Heart left ventricle (tissue), 16 donors: ENCODE measurements at regions not wholly inside any gene's neighbourhood (a gene's known extent, or its start where the extent isn't known, plus 50 kb on each side); places are given as distances from the start of the nearest gene placed in this dataset.

Source experiments
- ATAC-seq, 4 donors: fragments of 200-7000 bp; cut with Tn5 transposase; one replicate each; pipeline ENCODE4 v1.9.1; 2020 to 2022; ENCODE audit warnings: moderate library complexity in 4 of 4, mild to moderate bottlenecking in 3 of 4, moderate number of reproducible peaks in 1 of 4
- DNase-seq, 5 donors: peaks; one replicate each; pipeline ENCODE4 v3.0.0-alpha.2; 2020
- H3K27ac ChIP-seq, 12 donors: fragments of 200-600 bp; sonication (generic) in 4 of 12; one replicate each; pipeline versions ENCODE4 v1.5.0 to v1.8.0; 2016 to 2022; ENCODE audit warnings: mild to moderate bottlenecking in 2 of 12
- H3K27me3 ChIP-seq, 9 donors: fragments of 200-600 bp; sonication (generic) in 2 of 9; one replicate each; pipeline versions ENCODE4 v1.5.1 to v1.8.0; 2016 to 2022; ENCODE audit warnings: mild to moderate bottlenecking in 3 of 9
- H3K36me3 ChIP-seq, 9 donors: fragments of 200-600 bp; sonication (generic) in 2 of 9; one replicate each; pipeline versions ENCODE4 v1.5.0 to v1.8.0; 2018 to 2022; ENCODE audit warnings: mild to moderate bottlenecking in 2 of 9
- H3K4me1 ChIP-seq, 12 donors: fragments of 200-600 bp; sonication (generic) in 4 of 12; one replicate each; pipeline versions ENCODE4 v1.5.0 to v1.8.0; 2016 to 2022; ENCODE audit warnings: mild to moderate bottlenecking in 3 of 12
- H3K4me3 ChIP-seq, 12 donors: fragments of 200-600 bp; sonication (generic) in 4 of 12; one replicate each; pipeline versions ENCODE4 v1.5.0 to v1.8.0; 2017 to 2022; ENCODE audit warnings: mild to moderate bottlenecking in 9 of 12, moderate library complexity in 4 of 12
- H3K9me3 ChIP-seq, 12 donors: fragments of 200-600 bp; sonication (generic) in 4 of 12; one replicate each; pipeline versions ENCODE4 v1.5.0 to v1.8.0; 2016 to 2022; ENCODE audit warnings: mild to moderate bottlenecking in 1 of 12
- CTCF ChIP-seq, 12 donors: fragments of 200-600 bp; sonication (generic) in 4 of 12; IDR thresholded peaks; one replicate each; pipeline versions ENCODE4 v1.5.0 to v1.8.0; 2018 to 2022; ENCODE audit warnings: antibody characterized with exemption in 12 of 12, mild to moderate bottlenecking in 5 of 12
- POLR2A ChIP-seq, 2 donors: fragments of 450-650 bp; IDR thresholded peaks; one replicate each; pipeline ENCODE4 v1.6.1; 2017; ENCODE audit warnings: antibody characterized with exemption in 2 of 2, mild to moderate bottlenecking in 2 of 2, moderate library complexity in 2 of 2
- WGBS, 4 donors: extraction: QIAGEN DNeasy Blood & Tissue Kit in 2 of 4; methylation state at CpG; one replicate each; pipeline versions ENCODE4 v1.1.5 to v1.1.7; 2013 to 2018; 5-methylcytosine and 5-hydroxymethylcytosine counted together
- intact Hi-C, 10 donors: fragments of 100-400 bp; cut with DNase I; formaldehyde crosslinking; loops; one replicate each; pipeline versions ENCODE4 v1.11.1 to v1.14.2; 2022
- donor health status: ischemic (EF 13 %, LVEDD 7.1; RV severe dilation, severe dysfunction).
- donor health status: healthy with polysubstance abuse.
- donor health status: DM: no; HTN: yes; CAD: no.
- donor health status: DM: no; HTN: no; CAD: no.
- donor health status: ischemic (EF 25% LVEDD 6.9; RV normal size, moderate dysfunction).
- donor health status: ischemic (EF 25% LVEDD 5.7; RV mildly dilated, moderate dysfunction).
- donor health status: healthy.
- donor health status: DM: yes; HTN: yes; CAD: no.
- donor health status: ischemic (EF 35%, LVEDD 5.7; RV mildly dilated, moderate dysfunction).
- donor health status: nonischemic (EF 11% LVEDD 7.7; RV severe dilation, severe dysfunction).
- donor health status: DM: yes; HTN: yes; CAD: no.
- donor health status: PGD.
- donor health status: ischemic (EF 29% LVEDD 5.4; RV normal size, mild dysfunction).
- donor health status: nonischemic (EF 23%, LVEDD 6.1; RV moderate dilation, normal function).

GRCh38 chr4:148883891-148884290 lies 441.7 kb upstream of the NR3C2 start:
- H3K27me3 ChIP-seq = no peaks in the 10 kb centered on the region
- H3K27ac ChIP-seq = no peak overlapping the region
- intact Hi-C loops = no loop called here
- H3K4me1 ChIP-seq = no peaks in the 10 kb centered on the region
- H3K36me3 ChIP-seq = no peaks in the 10 kb centered on the region
- no peak for TF ChIP-seq POLR2A (IDR thresholded peaks at IDR 0.05)
- no peak for TF ChIP-seq CTCF (IDR thresholded peaks at IDR 0.05)
- WGBS, 4 donors = 73 to 84% (median 77%) methylated on average over 3 of the region's 3 CpGs
- H3K4me3 ChIP-seq = no peak overlapping the region
- ATAC-seq (no peak), DNase-seq (no peak)
- no peaks in the 10 kb centered on the region for H3K9me3 ChIP-seq

GRCh38 chr4:148883435-148883834 lies 441.2 kb upstream of the NR3C2 start:
- no peak overlapping the region for H3K27ac ChIP-seq
- H3K4me3 ChIP-seq = no peak overlapping the region
- intact Hi-C loops = no loop called here
- no peaks in the 10 kb centered on the region for H3K27me3 ChIP-seq
- WGBS, 4 donors = 91 to 98% (median 94%) methylated on average over 1 of the region's 1 CpG
- no peaks in the 10 kb centered on the region for H3K36me3 ChIP-seq
- no peak for DNase-seq
- H3K4me1 ChIP-seq = no peaks in the 10 kb centered on the region
- H3K9me3 ChIP-seq = no peaks in the 10 kb centered on the region
- no peak for TF ChIP-seq POLR2A (IDR thresholded peaks at IDR 0.05)
- no peak for TF ChIP-seq CTCF (IDR thresholded peaks at IDR 0.05)
- no peak for ATAC-seq

GRCh38 chr4:148881860-148882643 lies 439.8 kb upstream of the NR3C2 start:
- ATAC-seq (no peak), DNase-seq (no peak)
- intact Hi-C loops = no loop called here
- Histone ChIP-seq H3K36me3 (no peaks in the 10 kb centered on the region), H3K27me3 (no peaks in the 10 kb centered on the region), H3K27ac (no peak overlapping the region), H3K9me3 (no peaks in the 10 kb centered on the region), H3K4me1 (no peaks in the 10 kb centered on the region), H3K4me3 (no peak overlapping the region)
- 77 to 81% (median 80%) methylated on average over 5 of the region's 5 CpGs for WGBS, 4 donors
- no peak for TF ChIP-seq POLR2A (IDR thresholded peaks at IDR 0.05)
- no peak for TF ChIP-seq CTCF (IDR thresholded peaks at IDR 0.05)

GRCh38 chr4:148874331-148874730 lies 432.1 kb upstream of the NR3C2 start:
- Histone ChIP-seq H3K9me3 (no peaks in the 10 kb centered on the region), H3K27me3 (no peaks in the 10 kb centered on the region), H3K36me3 (no peaks in the 10 kb centered on the region), H3K27ac (no peak overlapping the region), H3K4me1 (no peaks in the 10 kb centered on the region), H3K4me3 (no peak overlapping the region)
- intact Hi-C loops = no loop called here
- ATAC-seq (no peak), DNase-seq (no peak)
- 36 to 53% (median 42%) methylated on average over 2 of the region's 2 CpGs for WGBS, 4 donors
- TF ChIP-seq CTCF (IDR thresholded peaks at IDR 0.05) (peak in 2 of 12 donors; percentile 8 to 12), POLR2A (IDR thresholded peaks at IDR 0.05) (no peak)
